ENCODE measurements at regions not wholly inside any gene's neighbourhood (a gene's known extent, or its start where the extent isn't known, plus 50 kb on each side); places are given as distances from the start of the nearest gene placed in this dataset.

DNA sequence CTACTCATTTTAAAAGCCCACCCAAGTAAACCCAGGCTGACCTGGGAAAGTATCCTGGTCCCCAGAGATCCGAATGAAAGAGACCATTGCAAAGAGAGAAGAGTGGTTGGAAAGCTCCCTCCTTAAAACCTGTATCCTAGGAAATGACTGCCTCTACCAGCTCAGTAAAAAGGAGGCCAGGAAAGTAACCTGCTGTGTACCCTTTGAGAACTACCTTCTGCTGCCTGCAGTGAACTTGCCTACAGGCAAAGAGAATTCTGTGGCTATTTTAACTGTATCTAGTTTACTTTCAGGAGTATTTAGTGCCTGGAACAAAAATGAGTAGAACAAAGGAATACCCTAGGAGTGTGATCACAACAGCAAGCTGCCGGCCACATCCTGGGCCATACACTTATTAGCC, 641.7 kb upstream of the NRXN1 start:
- Mint-ChIP-seq H3K9me3 (peaks cover 8% of the 10 kb centered on the region), H3K27ac (no peak overlapping the region), H3K27me3 (ENCODE audit: low read depth) (no peaks in the 10 kb centered on the region), H3K4me1 (ENCODE audit: low read depth) (no peaks in the 10 kb centered on the region), H3K36me3 (ENCODE audit: low read depth) (no peaks in the 10 kb centered on the region), H3K4me3 (no peak overlapping the region)

DNA sequence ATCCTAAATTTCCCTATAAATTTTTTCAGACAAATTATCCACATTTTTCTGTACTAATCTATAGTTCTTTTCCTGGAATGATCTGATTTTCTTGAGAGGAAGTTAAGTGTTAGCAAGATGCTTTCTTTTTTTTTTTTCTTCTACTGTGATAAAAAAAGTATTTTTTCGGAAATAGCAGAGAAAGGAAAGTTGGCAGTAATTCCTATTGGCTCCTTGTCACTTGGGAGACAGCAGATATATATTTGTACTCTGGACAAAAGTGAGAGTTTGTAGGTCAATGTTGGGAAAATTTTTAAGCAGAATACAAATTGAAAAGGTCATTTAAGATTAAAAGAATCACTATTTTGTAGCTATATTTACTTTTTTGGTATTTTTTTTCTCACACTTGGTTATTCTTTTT, 635.7 kb upstream of the NRXN1 start:
- H3K4me3 Mint-ChIP-seq: no peak overlapping the region
- H3K4me1 Mint-ChIP-seq (ENCODE audit: low read depth): no peaks in the 10 kb centered on the region
- H3K9me3 Mint-ChIP-seq: peaks cover 8% of the 10 kb centered on the region
- no peaks in the 10 kb centered on the region for H3K36me3 Mint-ChIP-seq (ENCODE audit: low read depth)
- no peak overlapping the region for H3K27ac Mint-ChIP-seq
- no peaks in the 10 kb centered on the region for H3K27me3 Mint-ChIP-seq (ENCODE audit: low read depth)

DNA sequence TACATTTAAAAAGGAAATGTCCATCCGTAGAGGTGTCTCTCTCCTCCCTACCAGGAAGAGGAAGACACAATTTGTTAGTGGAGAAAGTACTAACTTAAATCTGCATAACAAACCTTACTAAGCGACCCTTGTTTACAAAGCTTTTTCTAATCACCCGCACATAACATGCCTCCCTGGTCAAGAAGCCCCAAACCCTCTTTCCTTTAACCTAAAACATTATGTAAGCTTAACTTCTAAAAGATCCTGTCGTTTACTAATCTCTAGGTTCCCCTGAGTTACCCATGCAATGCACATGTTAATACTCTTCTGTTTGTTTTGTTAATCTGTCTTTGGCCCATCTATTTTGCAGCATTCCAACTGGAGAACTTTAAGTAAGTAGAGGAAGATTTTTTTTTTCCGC, 630.3 kb upstream of the NRXN1 start:
- peaks cover 4% of the 10 kb centered on the region for H3K9me3 Mint-ChIP-seq
- H3K36me3 Mint-ChIP-seq (ENCODE audit: low read depth): no peaks in the 10 kb centered on the region
- no peak overlapping the region for H3K4me3 Mint-ChIP-seq
- no peaks in the 10 kb centered on the region for H3K27me3 Mint-ChIP-seq (ENCODE audit: low read depth)
- no peak overlapping the region for H3K27ac Mint-ChIP-seq
- H3K4me1 Mint-ChIP-seq (ENCODE audit: low read depth): no peaks in the 10 kb centered on the region

DNA sequence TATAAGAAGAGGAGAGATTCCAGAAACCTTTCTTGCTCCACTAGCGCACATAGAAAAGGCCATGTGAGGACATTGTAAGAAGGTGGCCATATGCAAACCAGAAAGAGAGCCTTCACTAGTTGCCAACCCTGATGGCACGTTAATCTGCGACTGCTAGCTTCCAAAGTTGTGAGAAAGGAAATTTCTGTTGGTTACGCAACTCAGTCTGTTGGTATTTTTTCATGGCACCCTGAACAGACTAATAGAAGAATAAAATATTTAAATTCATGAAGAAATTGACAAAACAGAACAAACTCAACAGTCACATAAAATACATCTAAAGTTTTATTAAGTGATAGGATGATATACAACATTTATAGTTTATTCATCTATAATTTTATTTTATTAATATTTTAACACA, 625.9 kb upstream of the NRXN1 start:
- H3K27me3 Mint-ChIP-seq (ENCODE audit: low read depth): no peaks in the 10 kb centered on the region
- H3K9me3 Mint-ChIP-seq: no peaks in the 10 kb centered on the region
- no peak overlapping the region for H3K27ac Mint-ChIP-seq
- no peaks in the 10 kb centered on the region for H3K36me3 Mint-ChIP-seq (ENCODE audit: low read depth)
- H3K4me1 Mint-ChIP-seq (ENCODE audit: low read depth): no peaks in the 10 kb centered on the region
- H3K4me3 Mint-ChIP-seq: no peak overlapping the region

DNA sequence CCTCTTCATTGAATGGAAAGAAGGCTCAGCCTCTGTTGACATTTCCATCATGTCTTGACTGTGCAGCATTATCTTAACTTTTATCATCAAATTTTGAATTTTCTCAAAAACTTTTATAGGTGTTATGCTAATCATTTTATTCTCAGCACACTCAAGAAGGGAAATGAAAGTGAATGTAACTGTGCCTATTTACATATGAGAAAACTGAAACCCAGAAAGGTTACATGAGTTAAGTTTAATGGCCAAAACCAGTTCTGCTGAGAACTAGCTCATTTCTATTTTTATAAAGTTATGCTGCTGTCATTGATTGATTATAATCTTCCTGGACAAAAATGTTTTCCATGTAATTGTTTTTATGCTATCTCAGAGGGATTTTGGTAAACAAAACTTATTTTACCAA, 618.8 kb upstream of the NRXN1 start:
- no peaks in the 10 kb centered on the region for H3K27me3 Mint-ChIP-seq (ENCODE audit: low read depth)
- H3K36me3 Mint-ChIP-seq (ENCODE audit: low read depth): no peaks in the 10 kb centered on the region
- H3K9me3 Mint-ChIP-seq: peaks cover 5% of the 10 kb centered on the region
- no peak overlapping the region for H3K4me3 Mint-ChIP-seq
- H3K27ac Mint-ChIP-seq: no peak overlapping the region
- H3K4me1 Mint-ChIP-seq (ENCODE audit: low read depth): no peaks in the 10 kb centered on the region

DNA sequence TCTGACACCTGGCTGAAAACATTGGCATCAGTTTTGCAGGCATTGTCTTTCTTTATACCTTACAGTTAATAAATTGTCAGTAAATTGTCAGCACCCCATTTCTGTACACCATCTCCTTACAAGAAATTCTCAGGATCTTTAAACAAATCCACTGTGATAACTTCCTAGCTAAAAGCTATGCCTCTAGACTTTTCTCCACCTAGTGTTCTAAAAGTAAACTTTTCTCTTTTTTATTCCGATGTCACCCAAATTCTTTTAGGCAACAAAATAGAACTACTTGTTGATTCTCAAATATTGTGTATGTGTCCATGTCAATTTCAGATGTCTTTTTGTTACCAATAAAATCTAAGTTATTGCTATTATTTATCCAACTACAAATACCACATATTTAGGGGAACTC, 617.4 kb upstream of the NRXN1 start:
- no peak overlapping the region for H3K27ac Mint-ChIP-seq
- H3K9me3 Mint-ChIP-seq: peaks cover 5% of the 10 kb centered on the region
- no peak overlapping the region for H3K4me3 Mint-ChIP-seq

DNA sequence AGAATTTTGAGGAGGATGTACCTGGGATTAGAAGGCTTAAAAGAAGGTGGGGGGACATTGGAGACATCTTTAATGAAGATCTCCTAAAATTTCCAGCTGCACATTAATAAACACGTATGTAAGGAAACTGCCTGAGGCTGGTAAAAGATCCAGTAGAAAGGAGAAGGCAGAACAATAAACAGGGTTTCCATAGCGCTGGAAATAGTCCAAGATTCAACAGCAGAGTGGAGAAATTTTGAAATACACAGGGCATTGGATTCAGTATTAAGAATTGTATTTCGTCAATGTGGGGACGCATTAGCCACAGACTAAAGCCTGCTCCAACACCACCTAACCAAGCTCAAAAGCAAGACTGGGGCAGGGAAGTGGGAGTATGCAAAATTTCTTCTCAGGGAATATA, 606.9 kb upstream of the NRXN1 start:
- Mint-ChIP-seq H3K27me3 (ENCODE audit: low read depth) (no peaks in the 10 kb centered on the region), H3K36me3 (ENCODE audit: low read depth) (no peaks in the 10 kb centered on the region), H3K4me3 (no peak overlapping the region), H3K4me1 (ENCODE audit: low read depth) (no peaks in the 10 kb centered on the region), H3K27ac (no peak overlapping the region), H3K9me3 (peaks cover 32% of the 10 kb centered on the region)

More for the DNA sequence above, 617.4 kb upstream of the NRXN1 start:
- no peaks in the 10 kb centered on the region for H3K36me3 Mint-ChIP-seq (ENCODE audit: low read depth)
- H3K4me1 Mint-ChIP-seq (ENCODE audit: low read depth): no peaks in the 10 kb centered on the region
- no peaks in the 10 kb centered on the region for H3K27me3 Mint-ChIP-seq (ENCODE audit: low read depth)

DNA sequence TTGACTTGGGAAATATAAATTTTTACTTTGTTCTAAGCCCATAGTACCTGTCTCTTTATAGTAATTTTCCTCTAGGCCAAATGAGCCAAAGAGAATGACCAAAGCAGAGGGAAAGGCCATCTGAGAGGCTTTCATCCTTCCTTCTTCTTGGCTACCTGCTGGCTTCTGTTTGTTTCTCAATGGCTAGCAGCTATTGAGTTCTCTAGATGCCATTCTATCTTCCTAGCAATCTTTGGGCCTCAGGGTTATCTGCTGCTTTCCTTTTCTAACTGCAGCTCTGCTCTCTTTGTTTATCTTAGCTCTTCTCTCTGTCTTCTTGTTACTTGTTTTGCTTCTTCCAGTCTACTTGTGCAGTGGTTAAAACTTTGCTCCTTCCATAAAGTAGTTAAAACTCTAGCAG, 601.1 kb upstream of the NRXN1 start:
- Mint-ChIP-seq H3K27me3 (ENCODE audit: low read depth) (no peaks in the 10 kb centered on the region), H3K4me3 (no peak overlapping the region), H3K36me3 (ENCODE audit: low read depth) (no peaks in the 10 kb centered on the region), H3K9me3 (peaks cover 23% of the 10 kb centered on the region), H3K4me1 (ENCODE audit: low read depth) (no peaks in the 10 kb centered on the region), H3K27ac (no peak overlapping the region)

DNA sequence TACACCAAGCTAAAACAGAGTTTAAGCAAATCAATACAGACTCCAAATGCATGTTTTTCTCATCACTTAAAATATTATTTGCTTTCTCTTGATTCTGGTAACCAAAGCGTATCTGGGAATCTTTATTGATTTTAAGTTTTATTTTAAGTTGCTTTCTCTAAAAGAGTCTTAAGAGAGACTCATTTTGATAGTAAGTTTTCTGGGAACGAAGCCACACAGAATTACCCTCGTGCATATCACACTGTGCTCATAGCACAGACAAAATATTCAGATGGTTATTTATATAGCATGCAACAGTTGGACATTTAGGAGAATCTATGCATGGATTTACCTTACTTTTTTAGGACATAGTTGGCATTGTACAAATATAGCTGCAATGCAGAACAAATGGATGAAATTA, 597.5 kb upstream of the NRXN1 start:
- H3K27me3 Mint-ChIP-seq (ENCODE audit: low read depth): no peaks in the 10 kb centered on the region
- H3K9me3 Mint-ChIP-seq: peaks cover 24% of the 10 kb centered on the region
- no peaks in the 10 kb centered on the region for H3K36me3 Mint-ChIP-seq (ENCODE audit: low read depth)
- H3K4me3 Mint-ChIP-seq: no peak overlapping the region
- H3K27ac Mint-ChIP-seq: no peak overlapping the region
- no peaks in the 10 kb centered on the region for H3K4me1 Mint-ChIP-seq (ENCODE audit: low read depth)

DNA sequence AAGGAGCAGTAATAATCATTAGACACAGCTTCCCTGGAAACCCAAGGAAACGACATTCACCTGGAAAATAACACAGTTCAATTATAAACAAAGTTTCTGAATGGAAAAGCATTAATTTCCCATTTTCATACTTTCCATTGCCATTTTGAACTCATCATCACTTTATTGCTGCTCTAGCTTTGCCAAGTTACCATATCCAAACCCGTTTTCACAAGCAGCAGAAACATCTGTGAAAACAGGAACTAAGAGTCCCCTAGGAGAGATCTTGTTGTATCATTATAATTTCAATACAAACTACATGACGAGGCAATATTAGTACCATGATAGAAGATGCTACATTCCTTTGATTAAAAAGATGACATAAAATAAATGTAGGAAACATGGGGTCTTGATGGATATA, 597.0 kb upstream of the NRXN1 start:
- H3K27ac Mint-ChIP-seq: no peak overlapping the region
- no peak overlapping the region for H3K4me3 Mint-ChIP-seq
- H3K9me3 Mint-ChIP-seq: peaks cover 20% of the 10 kb centered on the region
- no peaks in the 10 kb centered on the region for H3K36me3 Mint-ChIP-seq (ENCODE audit: low read depth)
- no peaks in the 10 kb centered on the region for H3K4me1 Mint-ChIP-seq (ENCODE audit: low read depth)
- H3K27me3 Mint-ChIP-seq (ENCODE audit: low read depth): no peaks in the 10 kb centered on the region

DNA sequence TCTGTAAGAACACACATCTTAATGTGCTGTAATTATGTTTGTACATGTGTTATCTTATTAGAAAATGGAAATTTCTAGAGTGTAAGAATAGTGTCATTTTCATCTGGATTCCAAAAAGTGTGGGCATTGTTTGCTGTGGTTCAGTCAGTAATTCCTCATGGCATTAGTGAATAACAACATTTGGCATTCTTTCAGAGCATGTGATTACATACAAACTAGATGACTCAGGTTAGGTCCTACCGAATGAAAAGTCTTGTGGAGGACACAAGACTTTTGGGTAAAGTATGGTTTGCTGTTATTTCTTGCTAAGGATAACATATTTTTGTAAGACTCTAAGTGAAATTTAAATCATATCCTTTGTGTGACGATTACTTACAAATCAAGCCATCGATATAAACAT, 593.1 kb upstream of the NRXN1 start:
- no peaks in the 10 kb centered on the region for H3K27me3 Mint-ChIP-seq (ENCODE audit: low read depth)
- no peak overlapping the region for H3K27ac Mint-ChIP-seq
- H3K9me3 Mint-ChIP-seq: peaks cover 41% of the 10 kb centered on the region
- no peaks in the 10 kb centered on the region for H3K4me1 Mint-ChIP-seq (ENCODE audit: low read depth)
- no peak overlapping the region for H3K4me3 Mint-ChIP-seq
- H3K36me3 Mint-ChIP-seq (ENCODE audit: low read depth): no peaks in the 10 kb centered on the region

DNA sequence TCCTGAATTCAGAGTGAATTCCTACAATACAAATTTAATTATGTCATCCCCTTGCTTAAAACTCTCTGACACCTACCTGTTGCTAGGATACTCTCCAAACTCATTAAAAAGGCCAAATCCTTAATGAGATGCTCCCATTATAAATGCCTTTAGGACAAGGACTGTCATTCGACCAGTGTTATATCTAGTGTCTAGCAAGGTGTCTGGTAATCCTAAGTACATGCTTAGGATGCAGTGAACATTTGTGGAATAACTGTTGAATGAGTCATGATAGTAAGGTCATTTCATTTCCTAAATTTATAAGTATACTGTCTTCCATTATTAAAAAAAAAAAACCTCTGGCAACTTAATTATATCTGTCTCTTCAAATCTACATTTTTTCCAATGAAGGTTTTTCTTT, 588.9 kb upstream of the NRXN1 start:
- H3K4me3 Mint-ChIP-seq: no peak overlapping the region
- no peak overlapping the region for H3K27ac Mint-ChIP-seq
- H3K27me3 Mint-ChIP-seq (ENCODE audit: low read depth): no peaks in the 10 kb centered on the region
- no peaks in the 10 kb centered on the region for H3K36me3 Mint-ChIP-seq (ENCODE audit: low read depth)
- H3K9me3 Mint-ChIP-seq: peaks cover 54% of the 10 kb centered on the region
- H3K4me1 Mint-ChIP-seq (ENCODE audit: low read depth): no peaks in the 10 kb centered on the region

DNA sequence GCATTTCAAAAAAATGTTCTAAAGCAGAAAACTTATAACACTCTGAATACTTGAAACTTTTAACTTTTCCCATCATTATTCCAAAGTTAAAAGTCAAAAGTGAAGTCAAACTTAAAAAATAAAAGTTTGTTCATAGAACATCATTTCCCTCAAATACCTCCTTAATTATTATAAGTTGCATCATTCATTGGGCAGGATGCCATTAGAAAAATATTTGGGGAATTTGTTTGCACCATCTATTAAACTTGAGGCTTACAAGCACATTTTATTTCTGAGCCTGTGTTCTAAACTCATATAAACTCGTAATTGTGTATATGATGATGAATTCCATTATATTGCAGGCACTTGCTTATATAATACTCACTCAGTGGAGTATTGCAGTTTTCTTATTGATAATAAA, 588.0 kb upstream of the NRXN1 start:
- peaks cover 55% of the 10 kb centered on the region for H3K9me3 Mint-ChIP-seq
- no peak overlapping the region for H3K27ac Mint-ChIP-seq
- no peaks in the 10 kb centered on the region for H3K27me3 Mint-ChIP-seq (ENCODE audit: low read depth)
- no peaks in the 10 kb centered on the region for H3K36me3 Mint-ChIP-seq (ENCODE audit: low read depth)
- H3K4me1 Mint-ChIP-seq (ENCODE audit: low read depth): no peaks in the 10 kb centered on the region
- no peak overlapping the region for H3K4me3 Mint-ChIP-seq

DNA sequence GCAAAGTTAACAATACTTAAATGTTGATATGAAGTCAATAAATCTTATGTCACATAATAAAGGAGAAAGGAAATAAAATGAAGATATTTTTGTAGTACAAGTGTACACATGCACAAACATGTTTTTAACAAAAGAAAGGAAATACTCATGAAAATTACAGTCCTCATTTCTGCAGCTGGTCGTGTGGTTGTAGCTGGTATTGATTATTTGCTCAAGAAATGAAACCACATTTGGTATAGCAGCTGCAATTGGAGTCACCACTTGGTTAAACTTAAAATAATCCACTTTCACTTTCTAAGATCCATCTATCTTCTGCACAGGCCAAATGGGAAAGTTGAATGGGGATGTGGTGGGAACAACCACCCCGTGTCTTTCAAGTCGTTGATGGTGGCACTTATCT, 580.5 kb upstream of the NRXN1 start:
- H3K27ac Mint-ChIP-seq: no peak overlapping the region
- no peaks in the 10 kb centered on the region for H3K27me3 Mint-ChIP-seq (ENCODE audit: low read depth)
- no peaks in the 10 kb centered on the region for H3K4me1 Mint-ChIP-seq (ENCODE audit: low read depth)
- H3K9me3 Mint-ChIP-seq: peaks cover 46% of the 10 kb centered on the region
- no peak overlapping the region for H3K4me3 Mint-ChIP-seq
- no peaks in the 10 kb centered on the region for H3K36me3 Mint-ChIP-seq (ENCODE audit: low read depth)

DNA sequence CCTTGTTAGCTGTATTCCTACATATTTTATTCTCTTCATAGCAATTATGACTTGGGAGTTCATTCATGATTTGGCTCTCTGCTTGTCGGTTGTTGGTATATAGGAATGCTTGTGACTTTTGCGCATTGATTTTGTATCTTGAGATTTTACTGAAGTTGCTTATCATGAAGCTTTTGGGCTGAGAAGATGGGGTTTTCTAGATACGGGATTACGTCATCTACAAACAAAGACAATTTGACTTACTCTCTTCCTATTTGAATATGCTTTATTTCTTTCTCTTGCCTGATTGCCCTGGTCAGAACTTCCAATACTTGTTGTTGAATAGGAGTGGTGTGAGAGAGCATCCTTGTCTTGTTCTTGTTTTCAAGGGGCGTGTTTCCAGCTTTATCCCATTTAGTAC, 569.8 kb upstream of the NRXN1 start:
- Mint-ChIP-seq H3K4me3 (no peak overlapping the region), H3K4me1 (ENCODE audit: low read depth) (no peaks in the 10 kb centered on the region), H3K36me3 (ENCODE audit: low read depth) (no peaks in the 10 kb centered on the region), H3K27ac (no peak overlapping the region), H3K27me3 (ENCODE audit: low read depth) (no peaks in the 10 kb centered on the region), H3K9me3 (peaks cover 29% of the 10 kb centered on the region)

DNA sequence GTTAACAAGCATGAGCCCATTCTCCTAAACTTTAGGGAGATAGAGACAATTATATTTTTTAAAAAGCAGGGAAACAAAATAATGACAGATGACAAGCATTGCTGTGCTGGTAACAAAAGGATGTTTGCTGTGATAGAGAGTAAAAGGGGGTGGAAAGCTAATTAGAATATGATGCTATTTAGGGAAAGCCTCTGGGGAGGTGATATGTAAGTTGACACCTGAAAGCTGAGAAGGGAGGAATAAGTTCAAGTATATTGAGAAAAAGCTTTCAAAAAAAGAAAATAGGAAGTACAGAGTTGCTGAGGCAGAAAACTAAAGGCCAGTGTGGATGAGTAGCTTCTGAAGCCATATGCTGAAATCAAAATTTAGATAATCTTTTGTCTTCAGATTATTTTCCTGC, 565.2 kb upstream of the NRXN1 start:
- no peaks in the 10 kb centered on the region for H3K4me1 Mint-ChIP-seq (ENCODE audit: low read depth)
- no peak overlapping the region for H3K27ac Mint-ChIP-seq
- H3K27me3 Mint-ChIP-seq (ENCODE audit: low read depth): no peaks in the 10 kb centered on the region
- H3K36me3 Mint-ChIP-seq (ENCODE audit: low read depth): no peaks in the 10 kb centered on the region
- peaks cover 7% of the 10 kb centered on the region for H3K9me3 Mint-ChIP-seq
- no peak overlapping the region for H3K4me3 Mint-ChIP-seq

Measured in T-helper 1 cell treated with Interleukin-12 subunit alpha and Interleukin-12 subunit beta and Interleukin-4 antibody, amounts not matched to agents 30 μg/mL and 1 μg/mL, for 36 hours (primary cell).